GM21723 (cell line): ENCODE measurements at regions not wholly inside any gene's neighbourhood (a gene's known extent, or its start where the extent isn't known, plus 50 kb on each side); places are given as distances from the start of the nearest gene placed in this dataset.

Source experiments
- ATAC-seq: cut with Tn5 transposase; IDR thresholded peaks from one replicate; pipeline ENCODE4 v1.9.1; 2021; ENCODE audit warnings: mild to moderate bottlenecking, moderate library complexity; ENCODE audit not compliant: unreplicated experiment

GRCh38 chr3:189108067-189108466 lies 63.7 kb upstream of the TPRG1 start:
- ATAC-seq: no peak

GRCh38 chr3:189108735-189109134 lies 63.0 kb upstream of the TPRG1 start:
- no peak for ATAC-seq

- no peak for ATAC-seq
Observed at GRCh38 chr3:189109145-189109544, 62.6 kb upstream of the TPRG1 start.

- no peak for ATAC-seq
Observed at GRCh38 chr3:189117087-189117486, 54.7 kb upstream of the TPRG1 start.

GRCh38 chr3:189118896-189119295 lies 52.9 kb upstream of the TPRG1 start:
- ATAC-seq: no peak

- no peak for ATAC-seq
Observed at GRCh38 chr3:189119950-189120349, 51.8 kb upstream of the TPRG1 start.

GRCh38 chr3:189121092-189121491 lies 50.7 kb upstream of the TPRG1 start:
- ATAC-seq: no peak
